ENCODE measurements at regions not wholly inside any gene's neighbourhood (a gene's known extent, or its start where the extent isn't known, plus 50 kb on each side); places are given as distances from the start of the nearest gene placed in this dataset.

- DNase-seq (ENCODE audit: low read depth) (peak; percentile 93), FAIRE-seq (peak; percentile 55)
- Histone ChIP-seq H3K27ac (ENCODE audit: low read depth, low read length) (peak overlapping the region; percentile 94), H3K36me3 (ENCODE audit: insufficient read depth, low read length) (no peaks in the 10 kb centered on the region), H3K27me3 (ENCODE audit: insufficient read depth, low read length) (no peaks in the 10 kb centered on the region), H4K20me1 (ENCODE audit: insufficient read depth, low read length) (no peaks in the 10 kb centered on the region), H3K4me2 (ENCODE audit: low read length) (peak overlapping the region; percentile 83), H3K79me2 (ENCODE audit: insufficient read depth, low read length) (no peaks in the 10 kb centered on the region), H3K9ac (ENCODE audit: low read length) (peak overlapping the region; percentile 84), H2AFZ (ENCODE audit: low read depth, low read length) (peak overlapping the region; percentile 39), H3K4me3 (ENCODE audit: insufficient read depth, low read depth, low read length) (peak overlapping the region; percentile 28), H3K4me1 (ENCODE audit: insufficient read depth, low read length) (peaks cover 19% of the 10 kb centered on the region), H3K9me3 (ENCODE audit: insufficient read depth, low read depth, low read length) (no peaks in the 10 kb centered on the region)
- Mint-ChIP-seq H3K36me3 (ENCODE audit: low read depth, unreplicated experiment) (no peaks in the 10 kb centered on the region), H3K27me3 (ENCODE audit: low read depth, unreplicated experiment) (no peaks in the 10 kb centered on the region), H3K9me3 (ENCODE audit: unreplicated experiment) (peaks cover 2% of the 10 kb centered on the region), H3K27ac (ENCODE audit: unreplicated experiment) (peak overlapping the region; percentile 92), H3K4me1 (ENCODE audit: low read depth, unreplicated experiment) (peaks cover 26% of the 10 kb centered on the region), H3K4me3 (ENCODE audit: unreplicated experiment) (no peak overlapping the region)
- TF ChIP-seq CTCF (IDR thresholded peaks at IDR 0.05; ENCODE audit: insufficient read depth, low read depth, low read length) (no peak), EZH2 (IDR thresholded peaks at IDR 0.05; ENCODE audit: insufficient read depth, low read length) (no peak)
Measured at GRCh38 chr3:94226078-94226477, 163.2 kb downstream of the NSUN3 start.

GRCh38 chr3:94232921-94233320 lies 170.1 kb downstream of the NSUN3 start:
- Mint-ChIP-seq H3K27me3 (ENCODE audit: low read depth, unreplicated experiment) (no peaks in the 10 kb centered on the region), H3K36me3 (ENCODE audit: low read depth, unreplicated experiment) (no peaks in the 10 kb centered on the region), H3K9me3 (ENCODE audit: unreplicated experiment) (peaks cover 4% of the 10 kb centered on the region), H3K4me3 (ENCODE audit: unreplicated experiment) (no peak overlapping the region), H3K27ac (ENCODE audit: unreplicated experiment) (no peak overlapping the region), H3K4me1 (ENCODE audit: low read depth, unreplicated experiment) (no peaks in the 10 kb centered on the region)
- no peak overlapping the region for H3K4me2 ChIP-seq (ENCODE audit: low read length)
- H3K4me3 ChIP-seq (ENCODE audit: insufficient read depth, low read depth, low read length) = no peak overlapping the region
- no peak overlapping the region for H3K9ac ChIP-seq (ENCODE audit: low read length)
- no peaks in the 10 kb centered on the region for H3K79me2 ChIP-seq (ENCODE audit: insufficient read depth, low read length)
- H2AFZ ChIP-seq (ENCODE audit: low read depth, low read length) = no peak overlapping the region
- no peak overlapping the region for H3K27ac ChIP-seq (ENCODE audit: low read depth, low read length)
- FAIRE-seq (no peak), DNase-seq (ENCODE audit: low read depth) (no peak)
- H3K27me3 ChIP-seq (ENCODE audit: insufficient read depth, low read length) = no peaks in the 10 kb centered on the region
- no peaks in the 10 kb centered on the region for H3K36me3 ChIP-seq (ENCODE audit: insufficient read depth, low read length)
- no peaks in the 10 kb centered on the region for H3K9me3 ChIP-seq (ENCODE audit: insufficient read depth, low read depth, low read length)
- no peaks in the 10 kb centered on the region for H3K4me1 ChIP-seq (ENCODE audit: insufficient read depth, low read length)
- TF ChIP-seq EZH2 (IDR thresholded peaks at IDR 0.05; ENCODE audit: insufficient read depth, low read length) (no peak), CTCF (IDR thresholded peaks at IDR 0.05; ENCODE audit: insufficient read depth, low read depth, low read length) (no peak)
- no peaks in the 10 kb centered on the region for H4K20me1 ChIP-seq (ENCODE audit: insufficient read depth, low read length)

- Histone ChIP-seq H3K27me3 (ENCODE audit: insufficient read depth, low read length) (no peaks in the 10 kb centered on the region), H4K20me1 (ENCODE audit: insufficient read depth, low read length) (no peaks in the 10 kb centered on the region), H3K9ac (ENCODE audit: low read length) (no peak overlapping the region), H3K27ac (ENCODE audit: low read depth, low read length) (no peak overlapping the region), H2AFZ (ENCODE audit: low read depth, low read length) (no peak overlapping the region), H3K4me1 (ENCODE audit: insufficient read depth, low read length) (no peaks in the 10 kb centered on the region), H3K4me3 (ENCODE audit: insufficient read depth, low read depth, low read length) (no peak overlapping the region), H3K36me3 (ENCODE audit: insufficient read depth, low read length) (no peaks in the 10 kb centered on the region), H3K79me2 (ENCODE audit: insufficient read depth, low read length) (no peaks in the 10 kb centered on the region), H3K9me3 (ENCODE audit: insufficient read depth, low read depth, low read length) (no peaks in the 10 kb centered on the region), H3K4me2 (ENCODE audit: low read length) (no peak overlapping the region)
- no peaks in the 10 kb centered on the region for H3K27me3 Mint-ChIP-seq (ENCODE audit: low read depth, unreplicated experiment)
- TF ChIP-seq EZH2 (IDR thresholded peaks at IDR 0.05; ENCODE audit: insufficient read depth, low read length) (no peak), CTCF (IDR thresholded peaks at IDR 0.05; ENCODE audit: insufficient read depth, low read depth, low read length) (peak; percentile 84)
- H3K4me1 Mint-ChIP-seq (ENCODE audit: low read depth, unreplicated experiment) = no peaks in the 10 kb centered on the region
- FAIRE-seq (peak; percentile 54), DNase-seq (ENCODE audit: low read depth) (peak; percentile 37)
- no peaks in the 10 kb centered on the region for H3K36me3 Mint-ChIP-seq (ENCODE audit: low read depth, unreplicated experiment)
- no peak overlapping the region for H3K4me3 Mint-ChIP-seq (ENCODE audit: unreplicated experiment)
- H3K9me3 Mint-ChIP-seq (ENCODE audit: unreplicated experiment) = peaks cover 9% of the 10 kb centered on the region
- no peak overlapping the region for H3K27ac Mint-ChIP-seq (ENCODE audit: unreplicated experiment)
Measured at GRCh38 chr3:94234177-94234788, 171.4 kb downstream of the NSUN3 start.

Data from astrocyte (in vitro differentiated cells and primary cell).